ENCODE measurements at regions not wholly inside any gene's neighbourhood (a gene's known extent, or its start where the extent isn't known, plus 50 kb on each side); places are given as distances from the start of the nearest gene placed in this dataset.

- no peak for TF ChIP-seq CTCF (IDR thresholded peaks at IDR 0.05)
- Histone ChIP-seq H3K27ac (no peak overlapping the region), H3K4me3 (ENCODE audit: low read depth in 1 of 2, low read length in 1 of 2) (no peak overlapping the region), H3K9me3 (no peaks in the 10 kb centered on the region), H3K36me3 (no peaks in the 10 kb centered on the region), H3K27me3 (no peaks in the 10 kb centered on the region), H3K4me1 (ENCODE audit: control insufficient read depth in 1 of 2, insufficient read depth in 1 of 2, low read depth in 1 of 2, low read length in 1 of 2) (no peaks in the 10 kb centered on the region)
Measured at GRCh38 chr14:49953196-49953595, 60.3 kb downstream of the ARF6 start.

- TF ChIP-seq CTCF (IDR thresholded peaks at IDR 0.05) = no peak
- Histone ChIP-seq H3K4me3 (ENCODE audit: low read depth in 1 of 2, low read length in 1 of 2) (no peak overlapping the region), H3K36me3 (no peaks in the 10 kb centered on the region), H3K9me3 (no peaks in the 10 kb centered on the region), H3K27ac (no peak overlapping the region), H3K4me1 (ENCODE audit: control insufficient read depth in 1 of 2, insufficient read depth in 1 of 2, low read depth in 1 of 2, low read length in 1 of 2) (no peaks in the 10 kb centered on the region), H3K27me3 (no peaks in the 10 kb centered on the region)
Measured at GRCh38 chr14:49954171-49954631, 61.3 kb downstream of the ARF6 start.

GRCh38 chr14:49955024-49955423 lies 62.1 kb downstream of the ARF6 start:
- TF ChIP-seq CTCF (IDR thresholded peaks at IDR 0.05) = no peak
- no peaks in the 10 kb centered on the region for H3K4me1 ChIP-seq (ENCODE audit: control insufficient read depth in 1 of 2, insufficient read depth in 1 of 2, low read depth in 1 of 2, low read length in 1 of 2)
- no peaks in the 10 kb centered on the region for H3K27me3 ChIP-seq
- H3K9me3 ChIP-seq = no peaks in the 10 kb centered on the region
- no peak overlapping the region for H3K27ac ChIP-seq
- no peaks in the 10 kb centered on the region for H3K36me3 ChIP-seq
- no peak overlapping the region for H3K4me3 ChIP-seq (ENCODE audit: low read depth in 1 of 2, low read length in 1 of 2)

DNA sequence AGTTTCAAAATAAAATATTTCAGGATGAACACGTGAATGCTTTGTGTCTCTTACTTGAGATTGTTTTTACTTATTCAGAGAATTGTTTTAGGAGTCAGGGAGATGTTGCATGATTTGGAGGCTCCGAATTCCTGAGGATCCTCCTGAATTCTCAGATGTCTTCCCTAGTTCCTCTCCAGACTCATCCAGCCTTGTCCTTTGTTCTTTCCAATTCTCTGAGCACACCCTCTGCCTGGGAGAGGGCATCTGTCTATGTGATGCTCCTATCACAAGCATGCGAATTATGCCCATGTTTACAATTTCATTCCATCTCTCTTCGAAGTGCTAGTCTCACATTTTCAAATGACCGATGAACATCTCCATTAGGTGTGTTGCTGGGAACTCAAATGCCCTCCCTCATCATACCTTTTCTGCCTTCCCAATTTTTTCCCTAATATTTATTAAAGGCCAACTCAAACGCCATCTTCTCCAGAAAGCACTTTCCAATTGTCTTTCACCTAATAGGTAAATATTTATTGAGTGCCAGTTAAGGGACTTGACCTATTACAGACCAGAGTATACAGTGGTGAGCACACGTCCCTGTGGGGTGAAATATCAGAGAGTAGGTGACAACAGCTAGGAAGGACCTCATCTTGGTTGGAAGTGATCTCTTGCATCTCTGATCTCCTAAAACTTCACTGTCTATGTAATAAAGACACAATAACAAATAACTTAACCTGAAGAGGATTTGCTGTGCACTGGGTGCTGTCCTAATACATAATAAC lies 64.4 kb downstream of the ARF6 start:
- no peaks in the 10 kb centered on the region for H3K4me1 ChIP-seq (ENCODE audit: control insufficient read depth in 1 of 2, insufficient read depth in 1 of 2, low read depth in 1 of 2, low read length in 1 of 2)
- no peak for TF ChIP-seq CTCF (IDR thresholded peaks at IDR 0.05)

GRCh38 chr14:49959822-49960408 lies 67.0 kb downstream of the ARF6 start:
- no peak overlapping the region for H3K4me3 ChIP-seq (ENCODE audit: low read depth in 1 of 2, low read length in 1 of 2)

More for the DNA sequence above, 64.4 kb downstream of the ARF6 start:
- H3K36me3 ChIP-seq = no peaks in the 10 kb centered on the region
- H3K9me3 ChIP-seq = no peaks in the 10 kb centered on the region
- H3K27me3 ChIP-seq = no peaks in the 10 kb centered on the region
- H3K27ac ChIP-seq = no peak overlapping the region
- no peak overlapping the region for H3K4me3 ChIP-seq (ENCODE audit: low read depth in 1 of 2, low read length in 1 of 2)

More at GRCh38 chr14:49959822-49960408, 67.0 kb downstream of the ARF6 start:
- H3K4me1 ChIP-seq (ENCODE audit: control insufficient read depth in 1 of 2, insufficient read depth in 1 of 2, low read depth in 1 of 2, low read length in 1 of 2) = no peaks in the 10 kb centered on the region
- no peak for TF ChIP-seq CTCF (IDR thresholded peaks at IDR 0.05)
- H3K9me3 ChIP-seq = no peaks in the 10 kb centered on the region
- no peak overlapping the region for H3K27ac ChIP-seq
- no peaks in the 10 kb centered on the region for H3K27me3 ChIP-seq
- H3K36me3 ChIP-seq = no peaks in the 10 kb centered on the region

Measured in neutrophil (primary cell).